Smooth muscle cell (in vitro differentiated cells): ENCODE measurements at regions not wholly inside any gene's neighbourhood (a gene's known extent, or its start where the extent isn't known, plus 50 kb on each side); places are given as distances from the start of the nearest gene placed in this dataset.
A peak's percentile ranks its signal among the peaks of the same experiment; 100 is the strongest.

ENCODE experiments used
- DNase-seq: peaks from one replicate; lab custom pipeline; 2025; ENCODE audit not compliant: unreplicated experiment; lab: John Stamatoyannopoulos, UW
- H2AFZ ChIP-seq: fragments of 200-600 bp; sonication (generic); 2 replicates; pipeline ENCODE4 v1.6.0; 2016; ENCODE audit warnings: antibody characterized with exemption, low read depth, mild to moderate bottlenecking
- H3F3A ChIP-seq: fragments of 200-600 bp; sonication (generic); 2 replicates; pipeline ENCODE4 v1.6.0; 2017; ENCODE audit warnings: antibody characterized with exemption, low read depth
- H3K27ac ChIP-seq: fragments of 200-600 bp; sonication (generic); 2 replicates; pipeline ENCODE4 v1.5.1; 2016; ENCODE audit warnings: low read depth, mild to moderate bottlenecking
- H3K27me3 ChIP-seq: fragments of 200-600 bp; sonication (generic); 2 replicates; pipeline ENCODE4 v1.6.1; 2016; ENCODE audit warnings: low read depth, mild to moderate bottlenecking
- H3K36me3 ChIP-seq: fragments of 200-600 bp; sonication (generic); 2 replicates; pipeline ENCODE4 v1.5.1; 2016; ENCODE audit warnings: low read depth
- H3K4me1 ChIP-seq: fragments of 200-600 bp; sonication (generic); 2 replicates; pipeline ENCODE4 v1.5.1; 2016; ENCODE audit warnings: low read depth
- H3K4me2 ChIP-seq: fragments of 200-600 bp; sonication (generic); 2 replicates; pipeline ENCODE4 v1.6.0; 2016; ENCODE audit warnings: mild to moderate bottlenecking
- H3K4me3 ChIP-seq: fragments of 200-600 bp; sonication (generic); 2 replicates; pipeline ENCODE4 v1.5.1; 2016; ENCODE audit warnings: mild to moderate bottlenecking
- H3K79me2 ChIP-seq: fragments of 200-600 bp; sonication (generic); 2 replicates; pipeline ENCODE4 v1.6.0; 2016; ENCODE audit warnings: low read depth, mild to moderate bottlenecking
- H3K9ac ChIP-seq: fragments of 200-600 bp; sonication (generic); 2 replicates; pipeline ENCODE4 v1.6.0; 2016; ENCODE audit warnings: low read depth
- H3K9me3 ChIP-seq: fragments of 200-600 bp; sonication (generic); replicated peaks from 2 replicates; pipeline ENCODE4 v1.5.1; 2016; ENCODE audit warnings: low read depth
- H4K20me1 ChIP-seq: fragments of 200-600 bp; sonication (generic); 2 replicates; pipeline ENCODE4 v1.6.0; 2016; ENCODE audit warnings: low read depth
- CTCF ChIP-seq: fragments of 200-600 bp; sonication (generic); IDR thresholded peaks from 2 replicates; pipeline ENCODE4 v1.5.1; 2017; ENCODE audit warnings: borderline replicate concordance, mild to moderate bottlenecking, antibody characterized with exemption; ENCODE audit not compliant: insufficient read depth, poor library complexity, severe bottlenecking
- WGBS: methylation state at CpG from one replicate; pipeline ENCODE4 v1.1.7; 2016; ENCODE audit warnings: low lambda C conversion rate; 5-methylcytosine and 5-hydroxymethylcytosine counted together

- H3K79me2 ChIP-seq = no peaks in the 10 kb centered on the region
- peak overlapping the region; percentile 38 for H3K27ac ChIP-seq
- H3K36me3 ChIP-seq = no peaks in the 10 kb centered on the region
- H3F3A ChIP-seq = no peaks in the 10 kb centered on the region
- WGBS = 21% methylated on average over 1 of the region's 1 CpG
- no peak for DNase-seq
- H3K9ac ChIP-seq = no peak overlapping the region
- H3K27me3 ChIP-seq = no peaks in the 10 kb centered on the region
- H4K20me1 ChIP-seq = no peaks in the 10 kb centered on the region
- H3K9me3 ChIP-seq = no peaks in the 10 kb centered on the region
- H3K4me3 ChIP-seq = no peak overlapping the region
- H2AFZ ChIP-seq = no peak overlapping the region
- H3K4me2 ChIP-seq = peak overlapping the region; percentile 0
- peaks cover 11% of the 10 kb centered on the region for H3K4me1 ChIP-seq
- no peak for TF ChIP-seq CTCF
Measured at GRCh38 chr2:18922276-18922675, 332.9 kb upstream of the NT5C1B start.

- H3K27me3 ChIP-seq = no peaks in the 10 kb centered on the region
- H3K79me2 ChIP-seq = no peaks in the 10 kb centered on the region
- peaks cover 4% of the 10 kb centered on the region for H3K4me1 ChIP-seq
- H3K4me2 ChIP-seq = no peak overlapping the region
- no peak overlapping the region for H3K4me3 ChIP-seq
- DNase-seq = no peak
- 0% methylated on average over 1 of the region's 1 CpG for WGBS
- no peaks in the 10 kb centered on the region for H3F3A ChIP-seq
- H3K9me3 ChIP-seq = no peaks in the 10 kb centered on the region
- H3K27ac ChIP-seq = no peak overlapping the region
- H3K9ac ChIP-seq = no peak overlapping the region
- H4K20me1 ChIP-seq = no peaks in the 10 kb centered on the region
- no peak overlapping the region for H2AFZ ChIP-seq
- no peak for TF ChIP-seq CTCF
- no peaks in the 10 kb centered on the region for H3K36me3 ChIP-seq
Measured at GRCh38 chr2:18918280-18918679, 328.9 kb upstream of the NT5C1B start.

- 71% methylated on average over 1 of the region's 1 CpG for WGBS
- no peak overlapping the region for H2AFZ ChIP-seq
- no peak for TF ChIP-seq CTCF
- H3K4me3 ChIP-seq = no peak overlapping the region
- H3K27ac ChIP-seq = no peak overlapping the region
- no peaks in the 10 kb centered on the region for H4K20me1 ChIP-seq
- no peaks in the 10 kb centered on the region for H3K79me2 ChIP-seq
- H3K4me1 ChIP-seq = peaks cover 4% of the 10 kb centered on the region
- H3K9ac ChIP-seq = no peak overlapping the region
- H3K27me3 ChIP-seq = no peaks in the 10 kb centered on the region
- DNase-seq = no peak
- no peaks in the 10 kb centered on the region for H3K36me3 ChIP-seq
- H3F3A ChIP-seq = no peaks in the 10 kb centered on the region
- no peak overlapping the region for H3K4me2 ChIP-seq
- H3K9me3 ChIP-seq = no peaks in the 10 kb centered on the region
Measured at GRCh38 chr2:18915227-18915626, 325.9 kb upstream of the NT5C1B start.

- Histone ChIP-seq H3K4me3 (no peak overlapping the region), H3K9me3 (no peaks in the 10 kb centered on the region), H3K4me1 (peaks cover 4% of the 10 kb centered on the region), H3K27ac (no peak overlapping the region), H2AFZ (no peak overlapping the region), H3F3A (no peaks in the 10 kb centered on the region), H3K27me3 (no peaks in the 10 kb centered on the region), H4K20me1 (no peaks in the 10 kb centered on the region), H3K36me3 (no peaks in the 10 kb centered on the region), H3K79me2 (no peaks in the 10 kb centered on the region), H3K9ac (no peak overlapping the region), H3K4me2 (no peak overlapping the region)
- WGBS = 94% methylated on average over 3 of the region's 3 CpGs
- TF ChIP-seq CTCF = no peak
- no peak for DNase-seq
Measured at GRCh38 chr2:18913512-18913911, 324.1 kb upstream of the NT5C1B start.
